Upper lobe of left lung (tissue), 6 donors: ENCODE measurements at regions not wholly inside any gene's neighbourhood (a gene's known extent, or its start where the extent isn't known, plus 50 kb on each side); places are given as distances from the start of the nearest gene placed in this dataset.
A peak's percentile ranks its signal among the peaks of the same experiment; 100 is the strongest.

Experiments used
- ATAC-seq, 2 donors: fragments of 200-7000 bp; cut with Tn5 transposase; one replicate each; pipeline ENCODE4 v1.9.1; 2022; ENCODE audit warnings: mild to moderate bottlenecking in 2 of 2, moderate library complexity in 2 of 2; ENCODE audit not compliant: low FRiP score in 2 of 2
- DNase-seq, 2 donors: peaks; one replicate each; pipeline ENCODE4 v3.0.0-alpha.2; 2019 to 2020
- H3K27ac ChIP-seq, 4 donors: fragments of 200-600 bp; sonication (generic); one replicate each; pipeline ENCODE4 v1.5.1; 2016 to 2019
- H3K27me3 ChIP-seq, 4 donors: fragments of 200-600 bp; sonication (generic); one replicate each; pipeline ENCODE4 v1.5.1; 2017 to 2019
- H3K36me3 ChIP-seq, 4 donors: fragments of 200-600 bp; sonication (generic); one replicate each; pipeline ENCODE4 v1.5.1; 2016 to 2019
- H3K4me1 ChIP-seq, 4 donors: fragments of 200-600 bp; sonication (generic); one replicate each; pipeline ENCODE4 v1.5.1; 2018 to 2019
- H3K4me3 ChIP-seq, 4 donors: fragments of 200-600 bp; sonication (generic); one replicate each; pipeline ENCODE4 v1.5.1; 2017 to 2019; ENCODE audit warnings: mild to moderate bottlenecking in 2 of 4, moderate library complexity in 1 of 4
- H3K9me3 ChIP-seq, 4 donors: fragments of 200-600 bp; sonication (generic); one replicate each; pipeline ENCODE4 v1.5.1; 2018 to 2019
- CTCF ChIP-seq, 6 experiments: fragments of 450-650 bp in 4 of 6; fragments of 200-600 bp in 2 of 6; sonication (generic) in 2 of 6; IDR thresholded peaks; one replicate each; pipeline ENCODE4 v1.5.1; 2016 to 2019; ENCODE audit warnings: antibody characterized with exemption in 6 of 6
- EP300 ChIP-seq, 4 donors: sonication (generic); formaldehyde crosslinking; IDR thresholded peaks; one replicate each; pipeline ENCODE4 v1.5.1; 2017; ENCODE audit warnings: antibody characterized with exemption in 4 of 4, control low read depth in 2 of 4
- POLR2A ChIP-seq, 4 donors: fragments of 450-650 bp; IDR thresholded peaks; one replicate each; pipeline ENCODE4 v1.5.1; 2016 to 2017; ENCODE audit warnings: antibody characterized with exemption in 4 of 4, mild to moderate bottlenecking in 2 of 4
- POLR2AphosphoS5 ChIP-seq, 2 donors: sonication (generic); formaldehyde crosslinking; IDR thresholded peaks; one replicate each; pipeline ENCODE4 v1.5.1; 2017; ENCODE audit warnings: antibody characterized with exemption in 2 of 2
- WGBS, 2 donors: methylation state at CpG; one replicate each; pipeline ENCODE4 v1.1.5; 2017 to 2018; 5-methylcytosine and 5-hydroxymethylcytosine counted together
- donor health status: DM: no; HTN: no; CAD: no; lungs with moderate emphysema.
- donor health status: DM: no; HTN: yes; CAD: no; lungs with severe emphysema.

DNA sequence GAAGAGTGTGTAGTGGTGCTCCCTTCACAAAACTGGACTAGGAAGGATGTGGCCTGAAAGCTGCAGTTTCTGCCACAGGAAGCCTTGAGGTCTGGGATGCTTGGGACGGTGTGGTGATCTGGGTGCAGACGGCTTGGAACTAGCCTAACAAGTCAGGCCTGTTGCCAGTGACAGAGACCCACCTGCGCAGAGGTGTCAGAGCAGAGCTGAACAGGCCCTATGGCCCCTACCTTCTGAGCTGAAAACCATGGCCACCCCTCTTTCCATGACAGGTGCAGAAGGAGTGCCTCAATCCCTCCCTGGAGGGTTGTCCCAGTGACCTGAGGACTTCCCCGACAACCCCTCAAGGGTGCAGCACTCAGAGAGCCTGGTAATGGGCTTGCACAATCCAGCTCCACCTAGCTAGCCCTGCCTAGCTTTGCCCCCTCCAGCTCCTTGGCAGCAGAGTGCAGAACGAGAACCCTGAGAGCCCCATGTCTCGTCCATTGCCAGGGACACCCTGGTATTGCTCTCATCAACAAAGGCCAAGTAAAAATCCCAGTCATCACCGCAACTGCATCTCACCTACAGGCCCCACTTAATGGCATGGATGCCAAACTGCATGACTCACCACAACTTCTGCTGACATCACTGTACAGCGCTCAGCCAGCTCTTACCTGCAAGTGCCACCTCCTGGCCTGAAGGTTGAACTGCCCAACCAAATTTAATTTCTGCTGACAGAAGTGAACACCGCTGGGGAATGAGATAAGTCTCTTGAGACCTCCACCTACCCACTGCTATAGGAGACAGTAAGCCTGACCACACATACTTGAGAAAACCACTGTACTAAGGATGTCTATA lies 563.1 kb downstream of the TFAP2A start:
- DNase-seq = peak in 1 of 2 donors; percentile 22
- H3K4me1 ChIP-seq = no peaks in the 10 kb centered on the region
- no peaks in the 10 kb centered on the region for H3K36me3 ChIP-seq
- ATAC-seq = peak in 1 of 2 donors; percentile 43
- no peak overlapping the region for H3K4me3 ChIP-seq
- no peak for TF ChIP-seq POLR2A (IDR thresholded peaks at IDR 0.05)
- TF ChIP-seq CTCF (IDR thresholded peaks at IDR 0.05) = no peak
- TF ChIP-seq POLR2AphosphoS5 (IDR thresholded peaks at IDR 0.05) = no peak
- TF ChIP-seq EP300 (IDR thresholded peaks at IDR 0.05) = no peak
- no peak overlapping the region for H3K27ac ChIP-seq
- no peaks in the 10 kb centered on the region for H3K27me3 ChIP-seq
- 83 to 91% methylated on average over 2 to 9 of the region's 9 CpGs for WGBS, 2 donors
- peaks cover 10 to 39% (median 17%) of the 10 kb centered on the region in 4 donors for H3K9me3 ChIP-seq

DNA sequence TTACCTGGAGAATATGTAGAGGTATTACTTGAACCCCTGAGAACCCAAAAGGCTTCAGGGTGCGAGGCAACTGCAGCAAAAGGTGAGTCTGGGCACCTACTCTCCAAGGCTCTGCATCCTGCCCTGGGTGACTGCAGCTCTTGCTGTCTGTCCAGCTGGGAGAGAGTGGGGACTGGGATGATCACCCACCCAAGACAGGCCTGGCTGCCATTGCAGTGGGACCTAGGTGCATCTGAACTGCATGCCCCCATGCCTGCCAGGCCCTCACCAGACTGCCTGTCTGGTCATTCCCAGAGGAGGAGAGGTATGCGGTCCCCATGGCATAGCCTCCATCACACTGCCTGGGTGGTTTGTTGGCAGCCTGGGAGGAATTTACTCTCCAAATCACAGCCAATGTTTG lies 563.9 kb downstream of the TFAP2A start:
- H3K4me3 ChIP-seq = no peak overlapping the region
- H3K9me3 ChIP-seq = peaks cover 12 to 46% (median 22%) of the 10 kb centered on the region in 4 donors
- H3K36me3 ChIP-seq = no peaks in the 10 kb centered on the region
- no peaks in the 10 kb centered on the region for H3K27me3 ChIP-seq
- DNase-seq (no peak), ATAC-seq (peak in 1 of 2 donors; percentile 49)
- WGBS, 2 donors = 50% methylated on average over 2 of the region's 2 CpGs; no CpG with 5 or more reads in 1 of the 2 donors
- TF ChIP-seq POLR2A (IDR thresholded peaks at IDR 0.05) = no peak
- no peak for TF ChIP-seq CTCF (IDR thresholded peaks at IDR 0.05)
- no peak for TF ChIP-seq POLR2AphosphoS5 (IDR thresholded peaks at IDR 0.05)
- TF ChIP-seq EP300 (IDR thresholded peaks at IDR 0.05) = no peak
- no peak overlapping the region for H3K27ac ChIP-seq
- H3K4me1 ChIP-seq = no peaks in the 10 kb centered on the region

DNA sequence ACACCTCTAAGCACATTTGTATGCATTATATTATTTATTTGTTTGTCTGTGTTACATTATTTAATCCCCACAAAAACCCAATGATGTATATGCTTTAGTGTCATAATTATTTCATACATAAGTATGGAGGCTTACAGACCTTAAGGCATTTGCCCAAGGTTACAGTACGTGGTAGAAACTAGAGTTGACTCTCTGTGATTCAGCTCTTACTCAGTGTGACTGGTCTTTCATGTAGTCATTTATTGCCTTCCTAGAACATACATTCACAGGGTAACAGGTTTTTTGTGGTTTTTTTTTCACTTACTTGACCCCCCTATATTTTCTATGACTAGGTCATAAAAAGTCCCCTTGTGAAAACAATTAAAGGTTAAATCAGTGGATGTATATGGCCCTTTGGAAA lies 566.8 kb downstream of the TFAP2A start:
- peaks cover 9 to 47% (median 17%) of the 10 kb centered on the region in 4 donors for H3K9me3 ChIP-seq
- no peaks in the 10 kb centered on the region for H3K4me1 ChIP-seq
- H3K36me3 ChIP-seq = no peaks in the 10 kb centered on the region
- WGBS, 2 donors = 79 to 82% methylated on average over 1 of the region's 1 CpG
- no peak for DNase-seq
- TF ChIP-seq EP300 (IDR thresholded peaks at IDR 0.05) (no peak), POLR2A (IDR thresholded peaks at IDR 0.05) (no peak), POLR2AphosphoS5 (IDR thresholded peaks at IDR 0.05) (no peak), CTCF (IDR thresholded peaks at IDR 0.05) (no peak)
- ATAC-seq = no peak
- no peaks in the 10 kb centered on the region for H3K27me3 ChIP-seq
- no peak overlapping the region for H3K27ac ChIP-seq
- no peak overlapping the region for H3K4me3 ChIP-seq

DNA sequence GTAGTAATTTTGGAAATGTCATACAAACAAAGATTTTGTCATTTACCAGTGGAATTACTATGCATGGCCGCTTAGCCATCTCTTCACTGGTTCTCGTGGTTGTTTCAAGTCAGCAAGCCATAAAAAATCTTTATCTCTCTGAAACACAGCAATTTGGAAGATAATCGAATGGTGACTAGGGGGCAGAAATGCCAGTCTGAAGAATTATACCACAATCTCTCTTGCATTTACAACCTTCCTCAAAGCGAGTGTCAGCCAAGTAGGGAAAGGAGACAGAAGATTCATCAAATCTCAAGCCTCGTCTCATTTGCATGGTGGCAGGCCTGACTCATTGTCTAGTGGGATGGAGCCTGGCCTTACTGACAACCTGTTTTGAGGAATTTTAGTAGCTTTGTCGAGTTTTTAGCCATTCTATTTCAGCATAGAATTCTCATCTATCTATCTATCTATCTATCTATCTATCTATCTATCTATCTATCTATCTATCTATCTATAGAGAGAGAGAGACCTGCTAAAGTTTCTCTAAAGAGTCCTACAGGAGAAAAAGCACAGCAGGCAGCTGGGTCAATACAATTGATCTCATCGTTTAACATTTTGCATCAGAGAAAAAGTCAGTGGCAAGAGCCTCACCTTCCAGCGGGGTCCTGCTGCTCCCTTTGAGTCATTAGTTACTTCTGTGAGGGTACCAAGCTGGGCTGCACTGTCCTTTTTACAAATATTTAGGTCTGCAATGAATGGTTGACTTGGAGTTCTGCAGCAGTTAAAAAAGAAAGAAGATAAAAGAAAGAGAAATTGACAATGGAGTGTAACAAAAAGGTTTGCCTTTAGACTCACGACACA lies 572.8 kb downstream of the TFAP2A start:
- WGBS, 2 donors = 54 to 58% methylated on average over 9 of the region's 9 CpGs
- H3K36me3 ChIP-seq = no peaks in the 10 kb centered on the region
- H3K4me1 ChIP-seq = no peaks in the 10 kb centered on the region
- ATAC-seq (no peak), DNase-seq (no peak)
- no peak overlapping the region for H3K4me3 ChIP-seq
- H3K27me3 ChIP-seq = no peaks in the 10 kb centered on the region
- TF ChIP-seq CTCF (IDR thresholded peaks at IDR 0.05) (no peak), POLR2AphosphoS5 (IDR thresholded peaks at IDR 0.05) (no peak), EP300 (IDR thresholded peaks at IDR 0.05) (no peak), POLR2A (IDR thresholded peaks at IDR 0.05) (no peak)
- peaks cover 0 to 16% (median 8%) of the 10 kb centered on the region in 4 donors for H3K9me3 ChIP-seq
- no peak overlapping the region for H3K27ac ChIP-seq
